Activated CD4-positive, alpha-beta T cell treated with anti-CD3 and anti-CD28 coated beads for 4 hours (primary cell): ENCODE measurements at regions not wholly inside any gene's neighbourhood (a gene's known extent, or its start where the extent isn't known, plus 50 kb on each side); places are given as distances from the start of the nearest gene placed in this dataset.

Source experiments
- DNase-seq, 2 donors: peaks; one replicate each; pipeline ENCODE4 v3.0.0-alpha.2; 2020

DNA sequence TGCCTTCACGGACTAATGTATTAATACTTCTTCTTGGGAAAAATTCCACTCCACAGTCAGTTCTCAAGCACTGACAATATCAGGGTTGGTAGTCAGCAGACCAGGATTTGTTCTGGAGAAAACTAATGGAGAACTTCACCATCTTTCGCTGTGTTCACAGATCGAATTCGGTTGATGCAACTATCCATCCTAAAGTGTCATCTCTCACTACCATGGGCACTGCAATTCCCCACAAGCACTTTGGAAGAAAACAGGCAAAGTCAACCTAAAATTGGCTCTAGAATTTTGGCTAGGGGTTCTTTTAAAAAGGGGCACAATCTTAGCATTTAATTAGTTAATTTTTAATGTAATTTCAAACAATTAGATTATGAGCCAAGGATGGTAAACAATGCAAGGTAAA is 164.4 kb downstream of the HGF start:
- no peak for DNase-seq

GRCh38 chr7:81604808-81605174 is 165.1 kb downstream of the HGF start:
- no peak for DNase-seq

GRCh38 chr7:81604075-81604807 is 165.6 kb downstream of the HGF start:
- no peak for DNase-seq

DNA sequence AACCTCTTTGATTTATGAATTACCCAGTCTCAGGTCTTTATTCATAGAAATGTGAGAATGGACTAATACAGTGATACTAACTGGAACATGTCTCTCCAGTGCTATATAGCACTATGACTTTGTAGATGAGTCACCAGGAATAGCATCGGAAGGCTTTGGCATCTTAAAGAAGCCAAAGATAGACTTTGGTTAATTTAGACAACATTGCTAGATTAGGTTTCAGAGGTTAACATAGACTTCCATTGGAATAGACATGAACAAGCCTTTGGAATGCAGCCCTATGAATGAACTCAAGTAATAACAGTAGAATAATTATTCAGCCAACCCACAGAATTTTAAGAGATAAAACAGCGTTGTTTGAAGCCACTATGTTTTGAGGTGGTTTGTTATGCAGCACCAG is 169.2 kb downstream of the HGF start:
- no peak for DNase-seq

DNA sequence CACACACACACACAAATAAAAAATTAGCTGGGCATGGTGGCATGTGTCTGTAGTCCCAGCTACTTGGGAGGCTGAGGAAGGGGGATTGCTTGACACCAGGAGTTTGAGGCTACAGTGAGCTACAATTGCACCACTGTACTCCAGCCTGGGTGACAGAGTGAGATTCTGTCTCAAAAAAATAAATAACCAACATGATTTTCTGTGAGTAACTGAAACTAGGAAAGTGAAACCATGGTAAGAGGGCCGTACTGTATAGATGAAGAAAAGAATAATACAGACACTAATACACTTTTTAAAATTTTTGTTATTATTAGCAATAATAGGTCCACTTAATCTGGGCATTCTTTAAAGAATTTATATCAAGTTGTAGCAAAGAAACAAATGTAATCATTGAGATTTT is 170.9 kb downstream of the HGF start:
- DNase-seq: no peak

DNA sequence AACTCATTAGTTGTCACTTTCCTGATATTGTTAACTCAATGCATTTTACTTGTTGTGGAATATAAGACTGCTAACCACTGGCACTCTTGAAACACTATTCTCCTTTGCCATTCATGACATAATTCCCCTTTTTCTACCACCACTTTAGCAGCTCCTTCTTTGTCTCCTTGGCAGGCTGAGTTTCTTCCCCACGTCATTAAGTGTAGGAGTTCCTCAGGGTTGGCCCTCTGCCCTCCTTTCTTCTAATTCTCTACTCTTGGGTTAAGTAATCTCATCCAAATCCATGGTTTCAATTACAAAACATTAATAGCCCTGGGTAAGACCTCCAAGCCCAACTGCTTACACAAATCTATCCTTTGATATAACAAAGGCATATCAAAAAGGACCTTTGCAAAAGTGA is 175.1 kb downstream of the HGF start:
- no peak for DNase-seq

DNA sequence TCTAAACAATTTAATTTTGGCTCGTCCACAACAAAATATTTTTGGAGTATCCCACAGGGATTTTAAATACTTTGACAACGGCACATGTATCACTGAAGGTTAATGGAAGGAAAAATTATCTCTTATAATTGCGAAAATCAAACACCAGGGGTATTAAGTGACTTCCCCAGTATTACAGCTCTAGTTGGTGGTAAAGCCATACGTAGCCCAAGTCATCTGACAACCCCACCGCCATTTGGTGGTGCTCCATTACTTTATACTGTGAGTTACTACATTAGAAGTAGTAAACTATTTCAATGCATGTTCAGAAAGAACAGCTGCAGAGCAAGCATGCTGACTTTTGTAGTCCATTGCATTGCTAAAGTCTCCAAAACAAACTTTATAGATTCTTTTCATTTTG is 179.7 kb downstream of the HGF start:
- DNase-seq: no peak

- DNase-seq: no peak
Measured at GRCh38 chr7:81584667-81585066, 185.2 kb downstream of the HGF start.

GRCh38 chr7:81583882-81584533 is 185.8 kb downstream of the HGF start:
- DNase-seq: no peak

DNA sequence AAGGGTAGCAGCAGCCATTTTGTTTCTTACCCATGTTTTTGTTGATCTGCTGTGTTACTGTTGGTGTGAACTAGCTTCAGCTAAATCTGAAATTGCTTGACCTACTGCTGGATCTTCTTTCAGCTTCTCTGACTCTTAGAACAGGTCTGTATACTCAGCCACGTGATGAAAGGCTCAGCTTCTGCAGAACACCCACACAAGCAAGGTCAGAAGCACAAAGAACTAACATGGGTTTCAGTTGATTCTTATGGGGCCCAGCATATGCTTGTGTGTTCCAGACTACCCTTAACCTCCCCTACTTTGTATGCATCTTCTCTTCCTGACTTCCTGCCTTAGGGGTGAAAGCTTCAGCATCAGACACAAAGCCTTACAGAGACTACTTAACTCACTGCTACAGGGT is 186.8 kb downstream of the HGF start:
- no peak for DNase-seq

DNA sequence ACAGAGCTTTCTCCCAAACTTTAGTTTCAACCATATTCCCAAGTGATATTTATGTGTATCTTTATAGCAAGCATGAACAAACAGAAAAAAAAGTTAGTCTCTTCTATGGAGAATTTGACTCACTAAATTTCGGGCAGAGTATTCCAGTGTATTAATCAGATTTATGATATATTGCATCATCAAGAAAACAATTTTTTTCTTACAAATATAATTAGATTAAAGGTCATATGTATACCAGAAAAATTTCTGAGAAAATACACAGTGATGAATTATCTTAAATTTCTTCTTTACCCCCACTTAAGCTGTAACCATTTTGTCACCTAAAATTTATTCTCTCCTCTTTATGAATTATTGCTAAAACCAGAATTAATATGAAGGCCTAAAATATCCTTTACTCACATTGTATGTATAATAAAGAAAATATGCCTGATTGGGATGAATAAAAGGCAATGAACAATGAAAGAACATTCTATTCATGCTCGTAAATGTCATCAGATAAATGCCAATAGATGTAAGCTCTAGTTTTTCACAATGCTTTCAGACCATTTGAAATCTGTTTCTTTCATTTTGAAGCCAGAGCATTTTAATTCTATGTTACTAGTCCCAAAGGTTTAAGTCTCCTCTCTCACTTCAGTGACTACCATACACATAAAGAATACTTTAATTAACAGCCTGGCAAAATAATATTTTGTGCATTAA is 192.1 kb downstream of the HGF start:
- no peak for DNase-seq

DNA sequence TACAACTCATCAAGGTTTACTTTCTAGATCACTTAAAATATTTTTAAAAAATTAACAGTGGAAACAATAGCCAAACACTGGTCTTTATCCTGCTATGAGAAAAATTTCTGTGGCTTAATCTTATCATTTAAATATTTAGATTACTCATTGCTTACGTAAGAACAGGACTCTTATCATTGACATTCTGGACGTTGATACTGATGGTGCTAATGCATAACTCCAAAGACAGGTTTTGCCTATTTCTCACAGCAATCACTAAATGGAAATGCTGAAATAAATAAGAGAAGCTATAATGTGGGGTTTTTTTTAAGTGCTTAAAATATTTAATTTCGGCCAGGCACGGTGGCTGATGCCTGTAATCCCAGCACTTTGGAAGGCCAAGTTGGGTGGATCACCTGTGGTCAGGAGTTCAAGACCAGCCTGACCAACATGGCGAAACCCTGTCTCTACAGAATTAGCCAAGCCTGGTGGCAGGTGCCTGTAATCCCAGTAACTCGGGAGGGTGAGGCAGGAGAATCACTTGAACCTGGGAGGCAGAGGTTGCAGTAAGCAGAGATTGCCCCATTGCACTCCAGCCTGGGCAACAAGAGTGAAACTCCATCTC is 195.0 kb downstream of the HGF start:
- no peak for DNase-seq

DNA sequence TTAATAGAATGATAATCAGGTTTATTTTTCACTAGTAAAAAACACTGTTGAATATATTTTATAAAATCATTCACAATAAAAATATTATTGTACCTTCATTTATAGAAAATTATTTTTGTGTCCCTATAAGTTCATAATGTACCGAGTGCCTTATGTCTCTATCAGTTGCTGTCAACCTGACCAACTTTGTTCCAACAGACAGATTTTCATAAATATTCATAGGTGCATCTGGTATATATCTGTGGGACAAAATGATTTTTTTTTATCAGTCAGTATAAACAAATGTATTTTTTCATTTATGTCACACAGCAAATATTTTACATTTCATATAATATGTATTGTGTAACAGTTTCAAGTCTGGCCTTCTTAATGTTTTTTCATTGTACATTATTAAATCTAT is 195.9 kb downstream of the HGF start:
- no peak for DNase-seq

GRCh38 chr7:81573128-81573527 is 196.7 kb downstream of the HGF start:
- DNase-seq: no peak

DNA sequence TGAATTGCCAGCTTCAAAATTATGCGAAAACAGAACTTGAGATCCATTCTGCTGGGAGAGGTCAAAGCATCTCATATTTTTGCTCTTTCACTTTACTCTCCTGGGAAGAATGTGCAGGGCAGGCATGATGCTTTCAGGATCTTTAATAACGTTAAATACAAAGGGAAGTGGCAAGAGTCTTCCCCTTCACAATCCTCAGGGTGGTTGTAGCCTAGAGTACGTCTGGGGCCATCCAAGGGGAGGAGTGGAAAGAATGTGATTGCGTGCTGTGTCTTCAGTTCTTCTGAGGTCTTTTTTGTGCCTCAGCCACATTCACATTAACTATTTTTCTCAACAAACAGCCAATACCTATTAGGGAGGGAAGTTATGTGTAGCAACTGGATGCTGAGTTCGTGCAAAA is 207.3 kb downstream of the HGF start:
- DNase-seq: no peak

DNA sequence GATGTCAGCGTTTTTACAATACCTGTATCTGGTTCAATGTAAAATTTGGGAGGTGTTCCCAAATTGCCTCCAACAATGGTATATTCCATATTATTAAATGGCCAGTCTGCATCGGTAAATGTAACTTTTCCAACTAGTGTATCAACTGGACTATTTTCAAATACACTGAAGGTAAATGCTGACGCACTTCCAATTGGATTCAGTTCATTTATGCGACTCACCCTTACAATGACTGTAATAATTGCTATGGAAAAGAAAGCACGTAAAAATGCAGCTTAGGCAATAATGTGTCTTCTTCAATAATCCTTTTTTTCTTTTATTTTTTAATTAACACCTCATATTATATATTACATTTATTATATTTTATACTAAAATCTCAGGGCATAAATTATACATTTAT is 209.1 kb downstream of the HGF start:
- no peak for DNase-seq

- no peak for DNase-seq
Measured at GRCh38 chr7:81549484-81550016, 220.3 kb downstream of the HGF start.

GRCh38 chr7:81534996-81535395 is 234.9 kb downstream of the HGF start:
- no peak for DNase-seq

GRCh38 chr7:81534446-81534845 is 235.4 kb downstream of the HGF start:
- DNase-seq: no peak

DNA sequence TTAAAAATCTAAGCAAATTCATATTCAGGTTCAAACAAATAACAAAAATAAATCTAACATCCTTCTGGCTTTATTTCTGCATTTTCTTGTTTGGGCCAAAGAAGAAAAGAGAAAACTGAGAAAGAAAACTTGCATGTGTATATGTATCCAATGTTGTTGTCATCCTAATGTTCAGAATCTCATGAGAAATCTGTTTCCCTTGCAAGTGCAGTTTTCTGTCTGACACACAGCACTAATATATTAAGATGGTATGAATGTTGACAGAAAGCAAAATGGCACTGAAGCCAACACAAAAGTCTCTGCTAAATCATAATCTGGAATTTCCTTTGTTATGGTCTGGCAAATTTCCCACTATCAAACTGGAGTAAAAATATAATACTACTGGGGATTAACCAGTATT is 235.9 kb downstream of the HGF start:
- DNase-seq: no peak

GRCh38 chr7:81533426-81533825 is 236.4 kb downstream of the HGF start:
- DNase-seq: no peak

- DNase-seq: no peak
Measured at GRCh38 chr7:81529785-81530184, 240.1 kb downstream of the HGF start.

- DNase-seq: no peak
Measured at GRCh38 chr7:81527651-81528050, 242.2 kb downstream of the HGF start.

- DNase-seq: no peak
Measured at GRCh38 chr7:81526971-81527370, 242.9 kb downstream of the HGF start.
